AG09319 (cell line): ENCODE measurements at regions not wholly inside any gene's neighbourhood (a gene's known extent, or its start where the extent isn't known, plus 50 kb on each side); places are given as distances from the start of the nearest gene placed in this dataset.

Source experiments
- DNase-seq: peaks from one replicate; pipeline ENCODE4 v3.0.0-alpha.2; 2010; ENCODE audit warnings: low read depth; ENCODE audit errors: extremely low read depth
- TF ChIP-seq, protein P1 (sequence below): IDR thresholded peaks from 2 replicates; pipeline ENCODE4 v1.5.1; 2011; ENCODE audit warnings: low read depth, mild to moderate bottlenecking, inconsistent platforms, low read length, moderate library complexity

GRCh38 chr4:112058433-112058832, 86.8 kb upstream of the FAM241A start:
- TF ChIP-seq, protein P1, sequence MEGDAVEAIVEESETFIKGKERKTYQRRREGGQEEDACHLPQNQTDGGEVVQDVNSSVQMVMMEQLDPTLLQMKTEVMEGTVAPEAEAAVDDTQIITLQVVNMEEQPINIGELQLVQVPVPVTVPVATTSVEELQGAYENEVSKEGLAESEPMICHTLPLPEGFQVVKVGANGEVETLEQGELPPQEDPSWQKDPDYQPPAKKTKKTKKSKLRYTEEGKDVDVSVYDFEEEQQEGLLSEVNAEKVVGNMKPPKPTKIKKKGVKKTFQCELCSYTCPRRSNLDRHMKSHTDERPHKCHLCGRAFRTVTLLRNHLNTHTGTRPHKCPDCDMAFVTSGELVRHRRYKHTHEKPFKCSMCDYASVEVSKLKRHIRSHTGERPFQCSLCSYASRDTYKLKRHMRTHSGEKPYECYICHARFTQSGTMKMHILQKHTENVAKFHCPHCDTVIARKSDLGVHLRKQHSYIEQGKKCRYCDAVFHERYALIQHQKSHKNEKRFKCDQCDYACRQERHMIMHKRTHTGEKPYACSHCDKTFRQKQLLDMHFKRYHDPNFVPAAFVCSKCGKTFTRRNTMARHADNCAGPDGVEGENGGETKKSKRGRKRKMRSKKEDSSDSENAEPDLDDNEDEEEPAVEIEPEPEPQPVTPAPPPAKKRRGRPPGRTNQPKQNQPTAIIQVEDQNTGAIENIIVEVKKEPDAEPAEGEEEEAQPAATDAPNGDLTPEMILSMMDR: no peak
- DNase-seq: no peak

GRCh38 chr4:112060212-112060611, 85.0 kb upstream of the FAM241A start:
- DNase-seq: no peak
- TF ChIP-seq, protein P1: peak; percentile 42

DNA sequence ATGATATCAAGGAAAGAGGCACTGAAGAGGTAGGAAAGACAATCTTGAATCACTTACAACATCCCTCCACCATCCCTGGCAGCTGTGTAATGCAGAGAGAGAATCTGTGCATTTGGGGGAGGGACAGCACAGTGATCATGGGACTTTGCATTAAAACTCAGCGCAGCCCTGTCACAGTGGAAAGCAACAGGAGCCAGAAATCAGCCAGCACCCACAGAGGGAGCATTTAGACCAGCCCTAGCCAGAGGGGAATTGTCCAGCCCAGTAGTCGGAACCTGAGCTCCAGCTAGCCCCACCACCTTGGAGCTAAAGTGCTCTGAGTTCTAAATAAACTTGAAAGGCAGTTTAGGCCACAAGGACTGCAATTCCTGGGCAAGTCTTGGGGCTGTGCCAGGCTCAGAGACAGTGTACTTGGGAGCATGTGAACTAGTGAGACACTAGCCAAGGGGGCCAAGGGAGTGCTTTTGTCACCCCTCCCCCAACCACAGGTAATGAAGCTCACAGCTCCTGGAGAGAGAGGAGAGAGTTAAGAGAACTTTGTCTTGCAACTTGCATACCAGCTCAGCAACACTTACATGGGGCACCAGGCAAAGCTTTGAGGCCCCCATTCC, 83.9 kb upstream of the FAM241A start:
- no peak for DNase-seq
- TF ChIP-seq, protein P1: no peak

GRCh38 chr4:112063260-112063659, 82.0 kb upstream of the FAM241A start:
- no peak for DNase-seq
- TF ChIP-seq, protein P1: no peak

DNA sequence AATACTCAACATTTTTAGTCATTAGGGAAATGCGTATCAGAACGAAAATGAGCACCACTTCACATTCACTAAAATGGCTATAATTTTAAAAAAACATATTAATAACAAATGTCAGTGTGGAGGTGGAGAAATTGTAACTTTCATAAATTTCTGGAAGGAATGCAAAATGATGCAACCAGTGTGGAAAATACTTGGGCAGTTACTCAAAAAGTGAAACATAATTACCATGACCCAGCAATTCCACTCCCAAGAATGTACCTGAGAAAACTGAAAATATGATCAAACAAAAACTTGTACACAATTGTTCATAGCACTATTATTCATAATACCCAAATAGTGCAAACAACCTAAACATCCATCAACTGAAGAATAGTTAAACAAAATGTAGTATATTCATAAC, 76.1 kb upstream of the FAM241A start:
- DNase-seq: no peak
- TF ChIP-seq, protein P1: no peak

DNA sequence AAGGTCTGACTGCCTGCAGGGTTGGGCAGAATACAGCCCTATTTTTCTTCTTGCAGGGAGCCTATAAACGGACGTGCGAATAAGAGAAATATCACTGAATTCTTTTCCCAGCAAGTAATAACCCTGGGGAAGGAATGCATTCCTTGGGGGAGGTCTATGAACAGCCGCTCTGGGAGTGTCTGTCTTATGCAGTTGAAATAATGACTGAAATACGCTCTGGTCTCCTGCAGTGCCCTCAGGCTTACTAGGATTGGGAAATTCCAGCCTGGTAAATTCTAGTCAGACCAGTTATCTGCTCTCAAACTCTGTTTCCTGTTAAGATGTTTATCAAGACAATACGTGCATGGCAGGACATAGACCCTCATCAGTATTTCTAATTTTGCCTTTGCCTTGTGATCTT, 72.1 kb upstream of the FAM241A start:
- TF ChIP-seq, protein P1: no peak
- no peak for DNase-seq

GRCh38 chr4:112075129-112075753, 70.0 kb upstream of the FAM241A start:
- DNase-seq: peak; percentile 4
- TF ChIP-seq, protein P1: peak; percentile 73
